ENCODE measurements at regions not wholly inside any gene's neighbourhood (a gene's known extent, or its start where the extent isn't known, plus 50 kb on each side); places are given as distances from the start of the nearest gene placed in this dataset.
A peak's percentile ranks its signal among the peaks of the same experiment; 100 is the strongest.

- intact Hi-C loops (cut with DNase I): no loop called here
- Histone ChIP-seq H3K27me3 (ENCODE audit: low read depth) (no peaks in the 10 kb centered on the region), H3K4me1 (no peaks in the 10 kb centered on the region), H3K27ac (no peak overlapping the region), H3K4me3 (no peak overlapping the region), H3K36me3 (no peaks in the 10 kb centered on the region), H3K9me3 (no peaks in the 10 kb centered on the region)
- TF ChIP-seq, protein P1, sequence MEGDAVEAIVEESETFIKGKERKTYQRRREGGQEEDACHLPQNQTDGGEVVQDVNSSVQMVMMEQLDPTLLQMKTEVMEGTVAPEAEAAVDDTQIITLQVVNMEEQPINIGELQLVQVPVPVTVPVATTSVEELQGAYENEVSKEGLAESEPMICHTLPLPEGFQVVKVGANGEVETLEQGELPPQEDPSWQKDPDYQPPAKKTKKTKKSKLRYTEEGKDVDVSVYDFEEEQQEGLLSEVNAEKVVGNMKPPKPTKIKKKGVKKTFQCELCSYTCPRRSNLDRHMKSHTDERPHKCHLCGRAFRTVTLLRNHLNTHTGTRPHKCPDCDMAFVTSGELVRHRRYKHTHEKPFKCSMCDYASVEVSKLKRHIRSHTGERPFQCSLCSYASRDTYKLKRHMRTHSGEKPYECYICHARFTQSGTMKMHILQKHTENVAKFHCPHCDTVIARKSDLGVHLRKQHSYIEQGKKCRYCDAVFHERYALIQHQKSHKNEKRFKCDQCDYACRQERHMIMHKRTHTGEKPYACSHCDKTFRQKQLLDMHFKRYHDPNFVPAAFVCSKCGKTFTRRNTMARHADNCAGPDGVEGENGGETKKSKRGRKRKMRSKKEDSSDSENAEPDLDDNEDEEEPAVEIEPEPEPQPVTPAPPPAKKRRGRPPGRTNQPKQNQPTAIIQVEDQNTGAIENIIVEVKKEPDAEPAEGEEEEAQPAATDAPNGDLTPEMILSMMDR (IDR thresholded peaks at IDR 0.05): no peak
- DNase-seq (no peak), ATAC-seq (no peak)
These were observed 111.4 kb upstream of the GRAMD2B start for GRCh38 chr5:126311766-126312165.

DNA sequence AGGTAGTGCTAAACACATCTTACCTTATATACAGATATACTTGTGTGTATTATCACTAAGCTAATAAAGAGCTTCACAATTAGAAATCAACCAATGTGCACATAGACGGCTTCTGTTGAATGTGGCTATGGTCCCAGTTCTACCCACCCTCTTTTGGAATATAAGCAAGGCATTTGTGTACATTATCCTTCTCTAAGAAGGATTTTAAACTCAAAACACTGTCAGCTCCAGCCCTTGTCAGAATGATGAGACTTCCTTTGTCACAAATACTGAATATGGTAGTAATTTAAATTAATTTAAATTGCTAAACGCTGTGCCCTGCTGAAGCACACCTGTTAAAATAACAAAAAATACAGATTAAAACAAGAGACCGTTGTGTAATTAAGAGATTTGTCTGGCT lies 107.9 kb upstream of the GRAMD2B start:
- TF ChIP-seq, protein P1 (IDR thresholded peaks at IDR 0.05): no peak
- no peak overlapping the region for H3K27ac ChIP-seq
- no peaks in the 10 kb centered on the region for H3K36me3 ChIP-seq
- intact Hi-C loops (cut with DNase I): no loop called here
- H3K27me3 ChIP-seq (ENCODE audit: low read depth): no peaks in the 10 kb centered on the region
- H3K9me3 ChIP-seq: no peaks in the 10 kb centered on the region
- DNase-seq: no peak
- no peak overlapping the region for H3K4me3 ChIP-seq
- ATAC-seq: no peak
- H3K4me1 ChIP-seq: no peaks in the 10 kb centered on the region

DNA sequence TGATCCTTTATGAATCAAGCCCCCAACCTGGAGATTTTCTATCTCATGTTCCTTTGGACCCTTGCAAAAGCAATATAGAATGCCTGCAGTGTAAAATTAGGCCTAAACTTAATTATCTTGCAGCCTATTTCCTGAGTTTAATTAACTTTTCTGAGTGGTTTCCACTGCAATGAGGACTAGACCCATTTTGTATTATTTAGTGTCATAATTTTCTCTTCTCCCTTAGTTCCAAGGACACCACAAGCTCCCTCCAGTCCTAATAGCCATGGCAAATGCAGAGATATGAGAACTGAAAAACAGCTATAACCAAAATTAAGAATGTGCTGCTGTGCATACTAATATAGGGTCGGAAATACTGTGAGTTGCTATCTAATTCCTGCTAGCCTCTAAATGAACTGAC lies 90.9 kb upstream of the GRAMD2B start:
- intact Hi-C loops (cut with DNase I): no loop called here
- DNase-seq (no peak), ATAC-seq (no peak)
- no peaks in the 10 kb centered on the region for H3K9me3 ChIP-seq
- H3K36me3 ChIP-seq: no peaks in the 10 kb centered on the region
- no peaks in the 10 kb centered on the region for H3K27me3 ChIP-seq (ENCODE audit: low read depth)
- H3K27ac ChIP-seq: no peak overlapping the region
- TF ChIP-seq, protein P1 (IDR thresholded peaks at IDR 0.05): no peak
- H3K4me1 ChIP-seq: no peaks in the 10 kb centered on the region
- H3K4me3 ChIP-seq: no peak overlapping the region

GRCh38 chr5:126334760-126335159 lies 88.4 kb upstream of the GRAMD2B start:
- ATAC-seq (no peak), DNase-seq (no peak)
- no peak overlapping the region for H3K27ac ChIP-seq
- no peaks in the 10 kb centered on the region for H3K36me3 ChIP-seq
- H3K4me3 ChIP-seq: no peak overlapping the region
- H3K4me1 ChIP-seq: no peaks in the 10 kb centered on the region
- no peaks in the 10 kb centered on the region for H3K9me3 ChIP-seq
- H3K27me3 ChIP-seq (ENCODE audit: low read depth): no peaks in the 10 kb centered on the region
- intact Hi-C loops (cut with DNase I): no loop called here
- TF ChIP-seq, protein P1 (IDR thresholded peaks at IDR 0.05): no peak

DNA sequence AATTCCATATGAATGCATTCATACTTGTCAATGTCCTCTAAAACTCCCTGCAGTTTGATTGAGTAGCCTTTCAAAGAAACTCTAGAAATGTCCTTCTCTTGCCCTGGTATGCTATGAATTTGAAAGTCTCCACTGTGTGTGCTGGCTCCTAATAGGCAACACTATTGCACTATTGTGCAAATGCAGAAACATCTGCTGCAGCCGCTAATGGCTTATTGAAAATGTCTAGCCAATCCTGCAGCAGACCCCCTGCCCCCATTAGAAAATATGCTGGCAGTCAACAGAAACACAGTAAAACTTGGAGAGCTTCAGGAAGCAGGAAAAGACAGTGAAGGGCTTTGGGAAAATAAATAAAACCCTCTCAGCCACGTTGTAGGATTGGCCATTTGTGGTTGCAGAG lies 87.3 kb upstream of the GRAMD2B start:
- no peak overlapping the region for H3K27ac ChIP-seq
- H3K9me3 ChIP-seq: no peaks in the 10 kb centered on the region
- no peaks in the 10 kb centered on the region for H3K27me3 ChIP-seq (ENCODE audit: low read depth)
- ATAC-seq: peak in 1 of 2 donors; percentile 34
- TF ChIP-seq, protein P1 (IDR thresholded peaks at IDR 0.05): no peak
- no peak overlapping the region for H3K4me3 ChIP-seq
- DNase-seq: no peak
- no peaks in the 10 kb centered on the region for H3K4me1 ChIP-seq
- no peaks in the 10 kb centered on the region for H3K36me3 ChIP-seq
- intact Hi-C loops (cut with DNase I): no loop called here

DNA sequence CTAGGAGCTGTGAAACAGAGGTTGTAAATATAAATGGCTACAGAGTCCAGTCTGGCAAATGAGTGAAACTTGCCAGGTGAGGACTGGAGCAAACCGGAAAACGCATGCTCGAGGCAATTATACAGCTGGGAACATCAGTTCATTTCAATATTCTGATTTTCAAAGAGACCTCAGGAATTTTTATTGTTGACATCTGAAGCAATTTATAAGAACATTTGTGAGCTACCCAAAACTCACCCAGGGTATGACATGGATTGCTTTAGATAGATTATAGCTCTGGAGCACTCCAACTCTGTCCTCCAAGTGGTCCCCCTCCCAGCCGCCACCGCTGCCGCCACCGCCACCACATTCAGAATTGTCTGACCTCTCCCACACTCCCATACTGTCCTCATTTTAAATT lies 84.6 kb upstream of the GRAMD2B start:
- Histone ChIP-seq H3K36me3 (no peaks in the 10 kb centered on the region), H3K27me3 (ENCODE audit: low read depth) (no peaks in the 10 kb centered on the region), H3K4me1 (no peaks in the 10 kb centered on the region), H3K27ac (no peak overlapping the region), H3K4me3 (no peak overlapping the region), H3K9me3 (no peaks in the 10 kb centered on the region)
- TF ChIP-seq, protein P1 (IDR thresholded peaks at IDR 0.05): no peak
- intact Hi-C loops (cut with DNase I): no loop called here
- ATAC-seq (no peak), DNase-seq (no peak)
